A172 (cell line): ENCODE measurements at regions not wholly inside any gene's neighbourhood (a gene's known extent, or its start where the extent isn't known, plus 50 kb on each side); places are given as distances from the start of the nearest gene placed in this dataset.

ENCODE experiments used
- DNase-seq: peaks from one replicate; pipeline ENCODE4 v3.0.0-alpha.2; 2015; ENCODE audit warnings: low spot score

DNA sequence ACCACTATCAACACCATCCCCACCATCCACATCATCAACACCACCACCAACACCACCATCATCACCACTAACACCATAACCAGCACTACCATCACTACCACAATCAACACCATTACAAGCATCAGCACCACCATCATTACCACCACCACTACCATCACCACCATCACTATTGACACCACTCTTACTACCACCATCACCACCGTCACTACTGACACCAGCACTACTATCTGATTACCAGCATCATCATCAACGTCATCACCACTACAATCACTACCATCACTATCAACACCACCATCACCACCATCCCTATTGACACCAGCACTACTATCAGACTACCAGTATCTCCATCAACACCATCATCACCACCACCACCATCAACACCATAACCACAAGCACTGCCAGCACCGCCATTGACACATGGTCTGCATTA lies 106.1 kb upstream of the RUNX3 start:
- DNase-seq, result no peak

GRCh38 chr1:25035523-25036116 lies 105.5 kb upstream of the RUNX3 start:
- no peak for DNase-seq

DNA sequence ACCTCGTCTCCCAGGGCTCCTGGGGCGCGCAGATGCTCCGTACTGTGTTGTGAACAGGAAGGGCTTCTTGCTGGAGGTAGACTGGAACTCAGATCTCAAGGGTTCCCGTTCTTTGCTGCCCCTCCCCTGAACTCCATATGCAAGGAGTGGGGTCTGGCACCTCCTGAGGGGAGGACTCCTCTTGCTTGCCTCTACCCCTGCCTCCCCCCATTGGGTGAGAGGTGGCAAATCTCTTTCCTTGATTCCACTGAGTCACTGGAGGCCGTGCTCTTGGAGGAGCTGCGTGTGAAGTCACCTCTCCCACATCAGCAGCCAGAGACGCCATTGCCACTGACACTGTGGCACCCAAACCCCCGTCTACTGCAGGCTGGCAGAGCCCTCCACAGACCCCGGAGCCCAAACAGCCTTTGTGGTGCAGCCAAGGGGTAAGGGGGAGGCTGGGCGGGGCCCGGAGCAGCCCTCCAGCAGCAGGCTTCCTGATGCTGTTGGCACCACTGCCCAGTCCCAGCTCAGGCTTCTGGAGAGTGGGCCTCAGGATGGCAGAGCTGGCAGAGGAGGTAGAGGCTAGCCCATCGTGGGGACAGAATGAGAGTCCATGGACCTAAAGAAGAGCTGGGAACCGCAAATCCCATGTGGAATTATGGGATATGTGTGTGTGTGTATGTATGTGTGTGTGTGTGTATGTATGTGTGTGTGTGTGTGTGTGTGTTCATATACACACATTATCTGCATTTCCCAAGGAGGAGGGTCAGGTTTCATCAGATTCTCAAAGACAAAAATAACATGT lies 104.9 kb upstream of the RUNX3 start:
- DNase-seq, result no peak

GRCh38 chr1:25033828-25034705 lies 104.0 kb upstream of the RUNX3 start:
- DNase-seq, result no peak

DNA sequence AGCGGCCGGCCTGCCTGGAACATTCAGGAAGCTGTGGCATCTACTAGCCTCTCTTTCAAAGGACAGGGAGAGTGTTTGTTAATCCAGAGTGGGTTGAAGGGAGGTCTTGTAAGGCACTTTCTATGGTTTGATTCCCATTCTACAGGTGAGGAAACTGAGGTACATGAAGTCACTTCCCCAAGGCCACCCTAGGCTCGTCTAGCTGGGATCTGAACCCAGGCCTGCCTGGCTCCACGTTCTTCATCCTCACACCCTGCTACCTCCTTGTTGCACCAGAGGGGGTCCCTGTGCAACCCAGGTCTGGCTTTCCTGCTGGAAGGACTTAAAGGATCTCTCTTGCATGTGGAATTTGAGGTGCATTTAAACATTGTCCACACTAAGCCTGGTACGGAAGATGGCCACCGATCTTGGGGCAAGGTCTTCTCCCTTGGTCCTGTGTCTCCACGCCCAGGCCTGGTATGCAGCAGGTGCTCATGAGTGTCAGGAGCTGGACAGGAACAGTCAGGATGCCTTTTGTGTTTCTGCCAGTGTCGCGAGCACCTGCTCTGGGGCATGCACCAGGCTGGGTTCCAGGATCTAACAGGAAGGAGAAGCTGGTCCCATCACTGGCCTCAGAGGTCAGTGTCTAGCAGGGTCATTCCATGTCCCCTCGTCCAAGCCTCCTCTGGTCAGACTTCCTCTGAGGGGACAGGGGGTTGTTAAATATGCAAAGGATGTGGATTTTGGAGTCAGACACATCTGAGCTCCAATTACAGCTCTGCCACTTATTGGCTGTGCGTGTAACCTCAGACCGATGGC lies 103.2 kb upstream of the RUNX3 start:
- DNase-seq, result no peak

GRCh38 chr1:25031966-25032667 lies 102.0 kb upstream of the RUNX3 start:
- DNase-seq, result peak; percentile 45

DNA sequence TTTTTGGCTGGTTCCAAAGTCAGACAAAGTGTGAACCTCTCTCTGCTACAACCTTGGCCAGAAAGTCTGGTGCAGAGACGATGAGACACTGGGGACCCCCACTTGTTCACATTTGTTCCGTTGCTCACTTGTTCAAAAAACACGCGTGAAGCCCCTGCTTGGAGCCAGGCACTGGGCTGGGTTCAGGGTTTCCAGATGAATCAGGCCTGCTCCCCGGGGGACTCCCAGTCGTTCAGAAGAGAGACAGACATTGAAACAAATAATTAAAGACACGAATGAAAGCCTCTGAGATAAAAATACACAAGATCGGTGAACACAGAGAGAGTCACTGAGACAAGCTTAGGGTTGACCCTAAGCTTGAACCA lies 101.5 kb upstream of the RUNX3 start:
- DNase-seq, result no peak

DNA sequence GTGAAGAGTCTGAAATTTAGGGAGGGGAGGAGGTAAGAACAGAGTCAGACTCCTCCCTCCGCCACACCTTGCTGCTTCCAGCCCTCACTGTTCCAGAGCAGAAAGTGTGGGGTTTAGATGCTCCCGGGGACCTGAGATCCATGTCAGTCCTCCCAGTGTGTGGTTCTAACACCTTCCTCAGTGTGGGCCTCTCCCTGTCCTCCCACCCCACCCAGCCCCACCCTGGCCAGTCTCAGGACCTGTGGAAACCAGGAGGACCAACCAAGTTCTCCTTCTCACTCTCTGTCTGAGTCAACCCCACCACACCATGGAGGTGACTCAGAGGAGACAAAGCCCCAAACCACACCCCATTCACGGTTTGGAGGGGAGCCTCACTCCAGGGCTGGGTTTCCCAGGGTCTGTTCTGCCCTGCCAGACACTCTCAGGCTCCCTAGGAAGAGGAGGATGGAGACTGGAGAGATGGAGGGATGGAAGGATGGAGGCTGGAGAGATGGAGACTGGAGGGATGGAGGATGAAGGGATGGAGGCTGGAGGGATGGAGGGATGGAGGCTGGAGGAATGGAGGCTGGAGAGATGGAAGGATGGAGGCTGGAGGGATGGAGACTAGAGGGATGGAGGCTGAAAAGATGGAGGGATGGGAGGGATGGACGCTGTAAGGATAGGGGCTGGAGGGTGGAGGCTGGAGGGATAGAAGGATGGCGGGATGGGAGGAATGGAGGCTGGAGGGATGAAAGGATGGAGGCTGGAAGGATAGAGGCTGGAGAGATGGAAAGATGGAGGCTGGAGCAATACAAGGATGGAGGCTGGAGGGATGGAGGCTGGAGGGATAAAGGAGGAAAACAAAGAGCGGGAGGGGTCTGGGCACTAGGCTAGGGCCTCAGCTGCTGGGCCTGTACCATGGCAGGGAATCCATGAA lies 100.9 kb upstream of the RUNX3 start:
- peak; percentile 44 for DNase-seq

- no peak for DNase-seq
Measured at GRCh38 chr1:25030012-25030411, 99.9 kb upstream of the RUNX3 start.

DNA sequence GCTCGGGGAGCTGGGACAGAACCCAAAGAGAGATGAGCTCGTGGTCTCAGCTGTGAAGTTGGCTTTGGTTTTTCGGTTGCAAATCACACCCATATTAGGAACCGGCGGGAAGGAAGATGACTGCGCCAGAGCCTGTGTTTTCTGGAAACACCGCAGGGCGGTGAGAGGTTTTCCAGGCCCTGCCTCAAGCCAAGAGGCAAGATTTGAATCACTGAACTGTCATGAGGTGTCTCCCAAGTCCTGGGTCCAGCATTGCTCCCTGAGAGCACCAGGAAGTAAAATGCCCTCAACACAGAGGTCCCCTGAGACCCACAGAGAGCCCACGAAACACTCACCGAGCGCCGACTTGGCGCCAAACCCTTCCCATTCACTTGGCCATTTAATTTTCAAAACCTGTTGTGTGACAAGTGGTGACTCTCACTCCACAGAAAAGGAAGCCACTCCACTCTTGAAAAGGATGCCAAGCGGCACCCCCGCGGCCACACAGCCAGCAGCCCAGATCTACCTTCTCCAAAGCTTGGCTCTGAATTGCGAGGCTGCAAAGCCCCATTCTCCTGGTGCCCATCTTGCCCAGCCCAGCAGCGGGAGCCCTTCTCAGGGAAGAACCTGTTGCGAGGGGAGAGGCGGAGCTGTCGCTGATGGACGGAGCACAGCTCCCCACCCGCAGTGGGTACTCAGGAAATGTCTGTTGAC lies 99.0 kb upstream of the RUNX3 start:
- DNase-seq, result no peak

DNA sequence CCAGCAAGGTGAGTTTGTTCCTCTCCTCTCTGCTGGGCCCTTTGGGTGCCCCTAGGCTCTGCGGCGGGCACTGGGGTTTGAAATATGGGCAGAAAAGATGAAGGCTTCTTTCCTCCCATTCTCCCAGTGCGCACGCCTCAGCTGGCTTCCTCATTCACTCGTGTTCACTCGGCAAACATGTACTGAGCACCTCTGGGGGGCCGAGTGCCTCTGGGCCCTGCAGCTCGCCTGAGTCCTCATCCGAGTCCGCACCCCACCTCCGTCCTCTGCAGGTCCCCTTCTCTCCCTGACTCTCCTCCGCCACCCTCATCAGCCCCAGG lies 98.5 kb upstream of the RUNX3 start:
- DNase-seq, result no peak

GRCh38 chr1:25027822-25028586 lies 97.9 kb upstream of the RUNX3 start:
- DNase-seq, result no peak

GRCh38 chr1:25026730-25027450 lies 96.8 kb upstream of the RUNX3 start:
- no peak for DNase-seq

DNA sequence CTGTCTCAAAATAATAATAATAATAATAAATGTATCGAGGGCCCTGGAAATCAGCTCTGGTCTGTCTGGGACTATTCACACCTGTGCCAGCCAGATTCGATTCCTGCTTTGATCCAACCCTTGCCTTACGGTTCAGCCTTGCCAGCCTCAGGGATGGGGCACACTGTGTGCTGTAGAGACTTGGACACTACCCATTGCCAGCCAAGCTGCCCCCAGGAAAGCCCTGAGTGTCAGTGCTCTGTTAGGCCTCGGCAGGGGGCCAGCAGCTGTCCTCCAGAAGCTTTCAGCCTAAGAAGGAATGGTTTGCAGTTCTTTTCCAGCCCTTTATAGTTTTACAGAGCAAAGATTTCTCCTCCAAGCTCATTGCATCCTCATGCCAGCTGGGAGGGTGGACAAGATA lies 96.2 kb upstream of the RUNX3 start:
- DNase-seq, result no peak

DNA sequence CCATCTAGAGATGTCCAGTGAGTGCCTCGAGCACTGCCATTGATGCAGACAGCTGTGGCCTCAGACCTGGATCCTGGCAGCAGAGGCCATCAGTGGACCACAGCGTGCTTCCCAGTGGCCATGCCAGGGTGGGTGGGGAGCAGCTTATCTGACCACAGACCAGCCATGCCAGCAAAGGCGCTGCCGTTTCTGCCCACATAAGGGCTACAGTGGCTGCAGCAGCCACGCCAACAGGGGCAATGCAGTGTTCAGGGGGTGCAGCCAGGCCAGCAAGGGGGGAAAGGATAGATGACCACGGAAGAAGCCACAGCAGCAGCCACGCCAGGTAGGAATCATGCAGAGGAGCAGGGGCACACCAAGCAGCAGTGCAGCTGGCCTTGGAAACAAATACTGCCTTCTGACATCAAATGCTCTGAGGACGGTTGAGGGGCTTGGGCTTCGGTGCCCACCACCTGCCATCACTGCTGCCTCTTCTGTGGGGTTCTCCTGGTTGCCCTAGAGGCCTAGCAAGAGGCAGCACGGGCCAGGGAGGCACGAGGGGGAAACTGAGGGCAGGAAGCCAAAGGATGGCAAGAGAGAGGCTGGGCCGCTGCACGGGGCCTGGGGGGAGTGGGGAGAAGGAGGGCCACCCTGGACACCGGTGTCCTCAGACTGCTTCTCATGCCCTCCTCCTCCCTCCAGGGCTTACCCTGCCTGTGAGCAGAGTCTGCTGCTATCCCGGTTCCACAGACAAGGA lies 94.7 kb upstream of the RUNX3 start:
- no peak for DNase-seq

GRCh38 chr1:25023826-25024225 lies 93.8 kb upstream of the RUNX3 start:
- no peak for DNase-seq

GRCh38 chr1:25023190-25023578 lies 93.1 kb upstream of the RUNX3 start:
- no peak for DNase-seq
